Ishikawa (cell line): ENCODE measurements at regions not wholly inside any gene's neighbourhood (a gene's known extent, or its start where the extent isn't known, plus 50 kb on each side); places are given as distances from the start of the nearest gene placed in this dataset.

ENCODE experiments used
- CEBPB ChIP-seq: IDR thresholded peaks from 2 replicates; pipeline ENCODE4 v1.6.1; 2012
- CREB1 ChIP-seq: IDR thresholded peaks from 2 replicates; pipeline ENCODE4 v1.6.1; 2012; ENCODE audit warnings: low read depth
- EGR1 ChIP-seq: IDR thresholded peaks from 2 replicates; pipeline ENCODE4 v1.6.1; 2012
- EP300 ChIP-seq: IDR thresholded peaks from 2 replicates; pipeline ENCODE4 v1.6.1; 2012; ENCODE audit warnings: borderline replicate concordance
- FOXM1 ChIP-seq: IDR thresholded peaks from 2 replicates; pipeline ENCODE4 v1.6.1; 2012; ENCODE audit warnings: low read depth, borderline replicate concordance
- MAX ChIP-seq: IDR thresholded peaks from 2 replicates; pipeline ENCODE4 v1.6.1; 2012
- NFIC ChIP-seq: IDR thresholded peaks from 2 replicates; pipeline ENCODE4 v1.6.1; 2012
- RAD21 ChIP-seq: IDR thresholded peaks from 2 replicates; pipeline ENCODE4 v1.6.1; 2012; ENCODE audit warnings: low read depth
- REST ChIP-seq: IDR thresholded peaks from 2 replicates; pipeline ENCODE4 v1.6.1; 2012; ENCODE audit warnings: low read depth, mild to moderate bottlenecking
- TAF1 ChIP-seq: IDR thresholded peaks from 2 replicates; pipeline ENCODE4 v1.6.1; 2012; ENCODE audit warnings: low read depth, mild to moderate bottlenecking
- TCF12 ChIP-seq: IDR thresholded peaks from 2 replicates; pipeline ENCODE4 v1.6.1; 2012; ENCODE audit warnings: low read depth
- TEAD4 ChIP-seq: IDR thresholded peaks from 2 replicates; pipeline ENCODE4 v1.6.1; 2012
- YY1 ChIP-seq: IDR thresholded peaks from 2 replicates; pipeline ENCODE4 v1.6.1; 2012; ENCODE audit warnings: low read depth
- ZBTB7A ChIP-seq: IDR thresholded peaks from 2 replicates; pipeline ENCODE4 v1.6.1; 2012; ENCODE audit warnings: low read depth
- TF ChIP-seq, protein P1 (sequence below): IDR thresholded peaks from 2 replicates; pipeline ENCODE4 v1.6.1; 2012

DNA sequence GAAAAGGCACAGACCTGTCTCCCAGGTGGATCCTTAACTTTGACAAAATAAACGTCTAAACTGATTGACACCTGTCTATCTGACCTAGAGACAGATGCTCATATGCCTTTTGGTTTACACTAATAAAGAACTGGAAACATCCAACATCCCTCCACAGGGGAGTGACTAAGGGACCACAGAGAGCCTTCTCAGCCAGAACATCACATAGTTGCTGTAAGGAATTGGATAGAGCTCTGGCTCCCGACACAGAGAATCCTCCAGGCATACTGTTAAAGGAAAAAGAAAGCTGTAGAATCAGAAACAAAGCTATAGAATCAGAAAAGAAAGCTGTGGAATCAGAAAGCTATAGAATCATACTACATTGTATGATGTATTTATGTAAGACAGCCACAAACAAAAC, 258.8 kb downstream of the STK31 start:
- TF ChIP-seq RAD21 = no peak
- TF ChIP-seq ZBTB7A = no peak
- TF ChIP-seq TEAD4 = no peak
- no peak for TF ChIP-seq TAF1
- TF ChIP-seq TCF12 = no peak
- no peak for TF ChIP-seq EGR1
- TF ChIP-seq YY1 = no peak
- no peak for TF ChIP-seq EP300
- TF ChIP-seq REST = no peak
- no peak for TF ChIP-seq CREB1
- no peak for TF ChIP-seq CEBPB
- no peak for TF ChIP-seq NFIC
- TF ChIP-seq, protein P1, sequence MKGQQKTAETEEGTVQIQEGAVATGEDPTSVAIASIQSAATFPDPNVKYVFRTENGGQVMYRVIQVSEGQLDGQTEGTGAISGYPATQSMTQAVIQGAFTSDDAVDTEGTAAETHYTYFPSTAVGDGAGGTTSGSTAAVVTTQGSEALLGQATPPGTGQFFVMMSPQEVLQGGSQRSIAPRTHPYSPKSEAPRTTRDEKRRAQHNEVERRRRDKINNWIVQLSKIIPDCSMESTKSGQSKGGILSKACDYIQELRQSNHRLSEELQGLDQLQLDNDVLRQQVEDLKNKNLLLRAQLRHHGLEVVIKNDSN = no peak
- TF ChIP-seq FOXM1 = no peak
- TF ChIP-seq MAX = no peak

DNA sequence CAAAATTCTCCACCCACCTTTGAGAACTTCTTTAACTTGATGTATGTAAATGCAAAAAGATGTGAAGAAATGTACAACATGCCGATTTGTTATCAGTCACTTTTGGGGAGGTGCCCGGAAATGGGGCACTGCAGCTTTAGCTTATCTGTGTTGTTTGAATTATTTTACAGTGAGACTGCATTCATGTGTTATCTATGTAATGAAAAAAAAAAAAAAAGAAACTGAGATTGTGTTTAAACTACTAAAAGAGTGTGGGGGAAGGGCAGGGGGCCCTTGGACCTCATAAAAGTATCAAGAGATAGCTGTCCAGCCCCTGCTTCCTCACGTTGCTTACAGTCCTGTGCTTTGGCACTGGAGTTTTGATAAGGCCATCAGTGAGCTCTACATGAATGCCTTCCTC, 259.4 kb downstream of the STK31 start:
- TF ChIP-seq ZBTB7A (no peak), TCF12 (no peak), NFIC (no peak), REST (no peak), FOXM1 (no peak), MAX (no peak), YY1 (no peak), CREB1 (no peak)
- TF ChIP-seq, protein P1 = no peak

GRCh38 chr7:23970193-23970592, 260.2 kb downstream of the STK31 start:
- TF ChIP-seq, protein P1 = no peak
- TF ChIP-seq RAD21 = no peak
- TF ChIP-seq NFIC = no peak

DNA sequence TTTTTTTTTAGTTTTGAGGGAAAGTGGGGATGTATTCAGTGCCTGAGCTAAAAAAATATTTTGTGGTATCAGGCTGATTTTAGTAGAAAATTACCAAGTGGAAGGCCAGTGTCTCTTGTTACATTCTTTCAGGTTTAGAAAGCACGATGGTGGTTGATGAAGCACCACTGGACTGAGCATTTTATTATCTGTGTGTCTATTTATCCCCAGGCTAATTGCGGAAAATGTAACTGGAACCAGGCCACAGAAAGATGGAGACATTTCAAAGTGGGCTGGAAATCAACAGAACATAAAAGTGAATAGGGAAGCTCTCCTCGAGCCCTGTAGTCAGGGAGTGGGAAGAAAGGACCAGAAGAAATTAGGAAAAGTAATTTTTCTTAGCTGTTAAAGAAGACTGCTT, 261.0 kb downstream of the STK31 start:
- TF ChIP-seq EGR1 = no peak
- TF ChIP-seq CREB1 = no peak
- TF ChIP-seq ZBTB7A = no peak
- TF ChIP-seq, protein P1 = no peak
- no peak for TF ChIP-seq RAD21

- no peak for TF ChIP-seq CREB1
- no peak for TF ChIP-seq TAF1
- no peak for TF ChIP-seq REST
- TF ChIP-seq, protein P1 = no peak
- TF ChIP-seq CEBPB = no peak
- no peak for TF ChIP-seq EP300
- no peak for TF ChIP-seq YY1
- no peak for TF ChIP-seq MAX
- TF ChIP-seq NFIC = no peak
- TF ChIP-seq FOXM1 = no peak
- TF ChIP-seq ZBTB7A = no peak
- no peak for TF ChIP-seq EGR1
- no peak for TF ChIP-seq TEAD4
- no peak for TF ChIP-seq TCF12
Observed at GRCh38 chr7:23972057-23972456, 262.0 kb downstream of the STK31 start.
